ENCODE measurements at regions not wholly inside any gene's neighbourhood (a gene's known extent, or its start where the extent isn't known, plus 50 kb on each side); places are given as distances from the start of the nearest gene placed in this dataset.

GRCh38 chr3:187951452-187952190, 202.3 kb upstream of the LPP start:
- H3K27me3 ChIP-seq (ENCODE audit: insufficient read depth) = no peaks in the 10 kb centered on the region
- H3F3A ChIP-seq (replicated peaks; ENCODE audit: insufficient read depth) = no peaks in the 10 kb centered on the region
- no peaks in the 10 kb centered on the region for H3K79me2 ChIP-seq (ENCODE audit: insufficient read depth)
- no peak overlapping the region for H3K4me2 ChIP-seq
- H2AFZ ChIP-seq (ENCODE audit: low read depth) = no peak overlapping the region
- 4% methylated on average over 1 of the region's 1 CpG for WGBS (ENCODE audit: low lambda C conversion rate)
- H3K4me1 ChIP-seq (ENCODE audit: control insufficient read depth in 1 of 2, insufficient read depth in 2 of 2, low read depth in 1 of 2, low read length in 1 of 2) = no peaks in the 10 kb centered on the region
- ChIA-PET POLR2A (no interaction called here), CTCF (no interaction called here)
- no peaks in the 10 kb centered on the region for H3K36me3 ChIP-seq (replicated peaks in 1 of 2; ENCODE audit: control insufficient read depth in 1 of 2, insufficient read depth in 2 of 2, low read length in 1 of 2)
- no peaks in the 10 kb centered on the region for H3K9me3 ChIP-seq
- H3K4me3 ChIP-seq (ENCODE audit: low read depth in 2 of 2, low read length in 1 of 2) = no peak overlapping the region
- DNase-seq = no peak
- no peaks in the 10 kb centered on the region for H3K9me2 ChIP-seq
- H3K9ac ChIP-seq = no peak overlapping the region
- H4K20me1 ChIP-seq (ENCODE audit: insufficient read depth) = no peaks in the 10 kb centered on the region
- no peak overlapping the region for H3K27ac ChIP-seq (ENCODE audit: low read depth in 2 of 2, low read length in 1 of 2)
- TF ChIP-seq MAX (IDR thresholded peaks at IDR 0.05; ENCODE audit: low read depth) = no peak
- no peak for TF ChIP-seq IRF3 (IDR thresholded peaks at IDR 0.05; ENCODE audit: low read depth, low read length)
- no peak for TF ChIP-seq ELF1 (IDR thresholded peaks at IDR 0.05)
- TF ChIP-seq EP300 (IDR thresholded peaks at IDR 0.05; ENCODE audit: borderline replicate concordance in 1 of 2, low read depth in 1 of 2, low read length in 1 of 2) = no peak
- no peak for TF ChIP-seq MEF2A (IDR thresholded peaks at IDR 0.05; ENCODE audit: borderline replicate concordance, low read depth)
- TF ChIP-seq CHD2 (IDR thresholded peaks at IDR 0.05; ENCODE audit: low read length, partially characterized antibody) = no peak
- no peak for TF ChIP-seq NFIC (IDR thresholded peaks at IDR 0.05; ENCODE audit: borderline replicate concordance)
- no peak for TF ChIP-seq PBX3 (IDR thresholded peaks at IDR 0.05)
- no peak for TF ChIP-seq TAF1 (IDR thresholded peaks at IDR 0.05; ENCODE audit: borderline replicate concordance, low read depth, low read length)
- TF ChIP-seq SIN3A (IDR thresholded peaks at IDR 0.05; ENCODE audit: borderline replicate concordance, low read depth, low read length) = no peak
- no peak for TF ChIP-seq REST (IDR thresholded peaks at IDR 0.05; ENCODE audit: low read depth, low read length)
- no peak for TF ChIP-seq MXI1 (IDR thresholded peaks at IDR 0.05; ENCODE audit: low read depth, low read length)
- TF ChIP-seq GATA2 (CRISPR knock-in tag; IDR thresholded peaks at IDR 0.05) = no peak

All from SK-N-SH (cell line).